HG03432 (cell line): ENCODE measurements at regions not wholly inside any gene's neighbourhood (a gene's known extent, or its start where the extent isn't known, plus 50 kb on each side); places are given as distances from the start of the nearest gene placed in this dataset.
"Not testable (repeated sequence)": the region's sequence is repeated elsewhere in the genome, so short reads cannot be mapped to it uniquely, and the experiment has no call there.

Experiments used
- ATAC-seq: cut with Tn5 transposase; IDR thresholded peaks from one replicate; pipeline ENCODE4 v1.9.1; 2021; ENCODE audit warnings: mild to moderate bottlenecking, moderate library complexity; ENCODE audit not compliant: unreplicated experiment

DNA sequence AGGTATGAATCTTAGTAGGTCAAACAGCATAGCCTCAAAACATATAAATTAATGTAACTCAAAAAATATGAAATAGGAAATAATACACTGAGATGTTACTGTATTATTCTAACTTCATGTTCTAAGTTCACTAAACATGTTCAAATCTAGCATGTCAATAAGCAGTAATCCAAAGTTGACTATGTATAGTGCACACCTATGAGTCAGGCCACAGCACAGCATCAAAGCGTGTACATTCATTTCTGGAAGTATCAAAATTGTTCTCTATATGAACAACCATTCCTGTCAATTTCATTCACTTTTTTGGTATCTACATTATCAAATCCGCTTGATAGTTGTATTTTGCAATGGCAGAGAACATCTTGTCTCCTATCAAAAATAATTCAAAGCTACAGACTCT is 418.9 kb upstream of the POM121L12 start:
- ATAC-seq: no peak

- no peak for ATAC-seq
These were observed 420.3 kb upstream of the POM121L12 start for GRCh38 chr7:52615021-52615695.

GRCh38 chr7:52609511-52609910 is 425.9 kb upstream of the POM121L12 start:
- no peak for ATAC-seq

DNA sequence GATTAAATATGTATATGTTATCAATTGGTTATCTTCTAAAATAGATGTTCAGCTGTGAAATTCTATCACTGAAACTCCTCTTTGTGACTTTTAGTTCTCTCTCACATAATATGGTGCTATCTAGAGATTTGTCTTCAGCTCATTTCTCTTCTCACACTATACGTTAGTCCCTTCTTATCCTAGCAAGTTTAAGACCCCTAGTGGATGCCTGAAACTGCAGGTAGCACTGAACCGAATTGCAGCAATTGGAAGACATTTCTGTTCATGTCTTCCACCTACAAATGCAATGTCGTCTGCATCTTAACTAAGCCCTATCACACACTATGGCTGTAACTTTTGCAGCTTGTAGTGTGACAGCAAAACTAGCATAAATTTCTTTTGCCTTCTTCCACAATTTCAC is 442.7 kb upstream of the POM121L12 start:
- no peak for ATAC-seq

DNA sequence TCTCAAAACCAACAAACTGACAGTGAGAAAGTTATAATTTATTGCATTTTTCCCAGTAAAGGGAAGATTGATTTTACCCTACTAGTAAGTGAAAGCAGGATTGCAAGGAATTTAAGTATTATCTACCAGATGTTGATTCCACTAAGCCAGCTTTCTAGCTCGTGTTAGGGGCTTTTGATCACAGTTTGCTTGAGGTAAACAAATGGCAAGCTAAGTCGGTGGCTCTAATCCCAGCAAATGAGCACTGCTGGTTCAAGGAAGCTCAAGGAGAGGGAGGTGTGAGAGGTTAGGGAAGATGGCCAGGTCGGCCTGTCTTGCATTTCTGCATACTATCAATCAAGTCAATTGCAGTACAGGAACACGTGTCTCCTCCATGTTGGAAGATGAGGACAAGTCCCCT is 448.7 kb upstream of the POM121L12 start:
- no peak for ATAC-seq

GRCh38 chr7:52584041-52584440 is 451.4 kb upstream of the POM121L12 start:
- no peak for ATAC-seq

GRCh38 chr7:52573141-52573540 is 462.3 kb upstream of the POM121L12 start:
- not testable (repeated sequence) for ATAC-seq

- ATAC-seq: no peak
These were observed 464.4 kb upstream of the POM121L12 start for GRCh38 chr7:52571026-52571425.

DNA sequence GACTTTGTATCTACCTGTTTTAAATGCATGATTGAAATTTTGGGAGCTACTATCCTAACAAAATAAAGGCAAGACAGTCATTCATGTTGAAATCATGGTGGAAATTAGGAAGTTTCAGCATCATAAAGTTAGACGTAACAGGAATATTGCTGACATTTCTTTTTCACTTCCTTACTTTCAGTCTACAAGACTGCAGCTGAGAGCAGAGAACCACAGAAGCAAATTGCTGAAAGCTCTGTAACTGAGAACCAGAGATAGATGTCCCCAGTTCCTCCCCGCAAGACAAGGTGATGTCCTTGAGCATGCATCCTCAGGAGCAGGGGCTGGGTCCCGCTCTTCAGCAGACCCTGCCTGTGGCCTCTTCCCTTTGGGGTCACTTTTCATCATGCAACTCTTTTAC is 466.3 kb upstream of the POM121L12 start:
- ATAC-seq: no peak

DNA sequence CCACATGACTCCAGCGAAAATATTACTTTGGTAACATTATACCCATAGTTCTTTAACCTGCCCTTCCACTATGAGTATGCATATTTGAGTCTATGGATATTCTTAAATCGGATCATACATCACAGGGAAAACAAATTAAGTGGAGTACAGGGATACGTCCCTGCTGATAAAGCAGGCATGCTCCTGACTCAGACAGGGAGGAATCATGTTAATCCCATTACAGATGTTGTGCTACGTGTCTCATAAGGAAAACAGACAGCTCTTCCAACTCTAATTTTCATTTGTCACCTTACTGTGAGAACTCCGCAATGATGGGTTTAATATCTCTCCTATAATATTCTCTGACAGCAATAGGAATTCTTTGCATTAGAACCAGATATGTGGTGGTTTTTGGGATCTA is 469.5 kb upstream of the POM121L12 start:
- no peak for ATAC-seq

- ATAC-seq: no peak
These were observed 479.6 kb upstream of the POM121L12 start for GRCh38 chr7:52555805-52556204.

DNA sequence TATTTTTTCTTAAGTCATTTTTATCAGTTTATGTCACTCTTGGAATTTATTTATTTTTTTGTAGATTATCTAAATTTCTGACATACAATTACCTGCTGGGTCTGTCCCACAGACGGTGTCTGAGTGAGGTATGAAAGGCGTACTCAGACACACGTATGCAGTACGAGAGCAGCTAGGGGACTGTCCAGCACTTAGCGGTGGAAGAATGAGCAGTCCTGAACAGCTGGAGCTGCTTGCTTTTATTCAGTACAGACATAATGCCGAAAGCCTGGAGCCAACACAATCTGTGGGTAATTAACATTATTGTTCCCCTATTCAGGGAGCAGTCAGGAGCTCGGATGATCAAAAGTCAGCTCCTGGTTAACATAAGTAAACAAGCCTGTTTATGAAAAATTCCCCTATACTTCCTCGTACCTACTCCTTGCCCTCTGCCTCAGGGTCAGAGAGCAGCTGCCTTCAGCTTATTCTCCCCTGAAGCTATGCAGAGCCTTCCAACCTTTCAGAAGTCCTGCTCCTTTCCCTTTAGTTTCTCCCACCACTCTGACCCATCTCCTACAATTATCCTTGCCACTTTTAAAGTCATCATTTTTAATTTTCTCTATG is 488.0 kb upstream of the POM121L12 start:
- no peak for ATAC-seq

DNA sequence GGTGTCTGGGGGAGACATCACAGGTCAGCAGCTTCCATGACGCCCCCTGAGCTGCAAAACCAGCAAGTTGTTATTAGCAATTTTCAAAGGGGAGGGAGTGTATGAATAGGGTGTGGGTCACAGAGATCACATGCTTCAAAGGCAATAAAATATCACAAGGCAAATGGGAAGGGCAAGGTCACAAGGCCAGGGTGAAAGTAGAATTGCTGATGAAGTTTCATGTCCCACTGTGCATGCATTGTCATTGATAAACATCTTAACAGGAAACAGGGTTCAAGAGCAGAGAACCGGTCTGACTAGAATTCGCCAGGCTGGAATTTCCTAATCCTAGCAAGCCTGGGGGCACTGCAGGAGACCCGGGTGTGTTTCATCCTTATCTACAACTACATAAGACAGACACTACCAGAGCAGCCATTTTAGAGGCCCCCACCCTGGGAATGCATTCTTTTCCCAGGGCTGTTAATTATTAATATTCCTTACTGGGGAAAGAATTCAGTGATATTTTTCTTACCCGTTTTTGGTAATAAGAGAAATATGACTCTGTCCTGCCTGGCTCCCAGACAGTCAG is 494.2 kb upstream of the POM121L12 start:
- ATAC-seq: not testable (repeated sequence)

- ATAC-seq: no peak
These were observed 495.4 kb upstream of the POM121L12 start for GRCh38 chr7:52540041-52540440.

DNA sequence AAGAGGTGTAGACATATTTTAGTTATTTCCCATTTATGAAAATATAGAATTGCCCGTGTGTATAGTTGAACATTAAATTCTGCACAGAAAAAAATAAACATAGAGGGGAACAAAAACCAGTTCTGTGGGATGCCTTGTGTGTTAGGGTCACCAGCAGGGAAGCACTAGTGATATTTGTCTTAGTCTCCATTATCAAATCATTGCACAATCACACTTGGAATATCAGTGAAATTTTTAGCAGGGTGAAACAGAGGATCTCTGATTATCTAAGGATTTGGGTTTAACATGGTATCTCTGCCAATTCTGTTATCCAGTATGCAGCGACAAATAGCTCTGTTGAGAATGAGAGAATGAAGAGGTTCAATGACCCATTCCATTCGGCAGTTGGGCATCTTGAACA is 496.0 kb upstream of the POM121L12 start:
- no peak for ATAC-seq

DNA sequence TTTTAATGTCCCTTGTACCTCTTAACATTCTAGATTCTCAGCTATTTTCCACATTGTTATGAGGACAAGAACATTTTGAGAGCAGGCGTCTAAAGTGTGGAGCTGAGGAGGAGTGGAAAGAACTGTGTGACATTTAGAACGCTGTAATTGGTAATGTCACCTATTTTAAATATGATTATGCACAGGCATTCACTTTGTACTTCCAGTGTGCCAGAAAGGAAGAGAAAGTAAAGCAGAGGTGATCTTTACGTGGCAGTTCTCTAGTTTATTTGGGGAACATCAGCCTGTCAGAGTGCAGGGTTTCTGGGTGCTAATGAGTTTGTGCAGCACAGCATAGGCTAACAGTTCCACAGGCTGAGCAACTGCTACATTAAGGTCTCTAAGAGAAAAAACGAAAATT is 498.4 kb upstream of the POM121L12 start:
- no peak for ATAC-seq

DNA sequence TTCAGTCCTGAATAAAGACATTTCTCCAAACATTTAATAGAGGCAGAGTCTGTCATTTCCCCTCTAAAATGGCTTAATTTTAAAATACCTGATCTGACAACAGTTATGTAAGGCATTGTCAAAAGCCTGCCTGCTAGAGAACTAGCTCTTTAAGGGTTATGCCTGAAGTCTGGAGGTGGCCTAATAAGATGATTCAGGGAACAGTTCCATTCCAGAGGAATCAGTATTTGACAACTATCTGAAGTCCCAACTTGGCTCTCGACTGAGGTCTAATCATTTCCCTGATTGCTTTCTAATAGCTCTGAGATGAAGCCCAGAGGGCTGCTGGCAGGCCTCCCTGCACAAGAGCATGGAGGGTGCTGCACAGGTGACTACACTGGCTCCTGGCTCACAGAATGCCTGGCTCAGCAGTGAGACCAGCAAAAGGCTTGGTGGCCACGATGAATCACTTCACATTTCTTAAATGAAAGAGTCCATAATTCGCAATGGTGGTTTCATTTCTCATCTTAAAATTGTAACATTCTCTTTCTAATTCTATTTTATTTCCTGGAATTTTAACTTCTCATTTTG is 509.6 kb upstream of the POM121L12 start:
- ATAC-seq: no peak

- ATAC-seq: no peak
These were observed 516.6 kb upstream of the POM121L12 start for GRCh38 chr7:52518869-52519268.

DNA sequence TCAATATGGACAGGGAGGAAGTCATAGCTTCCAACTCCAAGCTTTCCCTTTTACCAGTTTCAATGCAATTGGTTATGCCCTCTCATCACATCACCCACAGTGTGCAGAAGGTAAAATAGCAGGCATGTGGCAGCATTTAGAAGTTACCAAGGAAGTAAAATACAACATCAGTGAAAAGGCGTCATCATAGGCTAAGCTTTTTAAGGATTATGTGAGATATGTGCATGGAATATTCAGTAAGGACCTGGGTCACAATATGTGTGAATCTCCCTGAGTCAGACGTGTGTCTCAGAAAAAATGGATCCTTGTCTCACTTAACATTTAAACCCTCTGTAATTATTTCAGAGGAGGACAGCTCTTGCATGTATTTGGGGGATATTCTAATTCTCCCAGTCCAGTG is 522.8 kb upstream of the POM121L12 start:
- ATAC-seq: no peak

GRCh38 chr7:52507546-52508255 is 527.7 kb upstream of the POM121L12 start:
- no peak for ATAC-seq

- no peak for ATAC-seq
These were observed 529.1 kb upstream of the POM121L12 start for GRCh38 chr7:52506325-52506724.

- ATAC-seq: no peak
These were observed 530.9 kb upstream of the POM121L12 start for GRCh38 chr7:52504561-52504960.
